ENCODE measurements at regions not wholly inside any gene's neighbourhood (a gene's known extent, or its start where the extent isn't known, plus 50 kb on each side); places are given as distances from the start of the nearest gene placed in this dataset.

GRCh38 chr5:63220244-63220643, 641.6 kb downstream of the LRRC70 start:
- Mint-ChIP-seq H3K36me3 (ENCODE audit: unreplicated experiment) (no peaks in the 10 kb centered on the region), H3K27ac (ENCODE audit: unreplicated experiment) (no peak overlapping the region), H3K27me3 (ENCODE audit: unreplicated experiment) (no peaks in the 10 kb centered on the region), H3K4me1 (ENCODE audit: low read depth, unreplicated experiment) (no peaks in the 10 kb centered on the region), H3K9me3 (ENCODE audit: unreplicated experiment) (no peaks in the 10 kb centered on the region), H3K4me3 (ENCODE audit: unreplicated experiment) (no peak overlapping the region)
- no peak for TF ChIP-seq CTCF (IDR thresholded peaks at IDR 0.05; ENCODE audit: partially characterized antibody, unreplicated experiment)
- DNase-seq = no peak

GRCh38 chr5:63217422-63217821, 638.8 kb downstream of the LRRC70 start:
- no peaks in the 10 kb centered on the region for H3K9me3 Mint-ChIP-seq (ENCODE audit: unreplicated experiment)
- TF ChIP-seq CTCF (IDR thresholded peaks at IDR 0.05; ENCODE audit: partially characterized antibody, unreplicated experiment) = no peak
- peaks cover 4% of the 10 kb centered on the region for H3K36me3 Mint-ChIP-seq (ENCODE audit: unreplicated experiment)
- no peak overlapping the region for H3K4me3 Mint-ChIP-seq (ENCODE audit: unreplicated experiment)
- no peak for DNase-seq
- no peak overlapping the region for H3K27ac Mint-ChIP-seq (ENCODE audit: unreplicated experiment)
- H3K27me3 Mint-ChIP-seq (ENCODE audit: unreplicated experiment) = no peaks in the 10 kb centered on the region
- H3K4me1 Mint-ChIP-seq (ENCODE audit: low read depth, unreplicated experiment) = peaks cover 7% of the 10 kb centered on the region

- peaks cover 4% of the 10 kb centered on the region for H3K36me3 Mint-ChIP-seq (ENCODE audit: unreplicated experiment)
- DNase-seq = no peak
- H3K4me3 Mint-ChIP-seq (ENCODE audit: unreplicated experiment) = no peak overlapping the region
- H3K27ac Mint-ChIP-seq (ENCODE audit: unreplicated experiment) = no peak overlapping the region
- no peaks in the 10 kb centered on the region for H3K27me3 Mint-ChIP-seq (ENCODE audit: unreplicated experiment)
- H3K4me1 Mint-ChIP-seq (ENCODE audit: low read depth, unreplicated experiment) = peaks cover 7% of the 10 kb centered on the region
- H3K9me3 Mint-ChIP-seq (ENCODE audit: unreplicated experiment) = no peaks in the 10 kb centered on the region
- TF ChIP-seq CTCF (IDR thresholded peaks at IDR 0.05; ENCODE audit: partially characterized antibody, unreplicated experiment) = no peak
These were observed 634.6 kb downstream of the LRRC70 start for GRCh38 chr5:63213256-63213655.

- H3K27me3 Mint-ChIP-seq (ENCODE audit: unreplicated experiment) = no peaks in the 10 kb centered on the region
- no peaks in the 10 kb centered on the region for H3K9me3 Mint-ChIP-seq (ENCODE audit: unreplicated experiment)
- no peak overlapping the region for H3K4me3 Mint-ChIP-seq (ENCODE audit: unreplicated experiment)
- H3K36me3 Mint-ChIP-seq (ENCODE audit: unreplicated experiment) = peaks cover 4% of the 10 kb centered on the region
- TF ChIP-seq CTCF (IDR thresholded peaks at IDR 0.05; ENCODE audit: partially characterized antibody, unreplicated experiment) = no peak
- H3K4me1 Mint-ChIP-seq (ENCODE audit: low read depth, unreplicated experiment) = peaks cover 12% of the 10 kb centered on the region
- no peak for DNase-seq
- H3K27ac Mint-ChIP-seq (ENCODE audit: unreplicated experiment) = no peak overlapping the region
These were observed 633.0 kb downstream of the LRRC70 start for GRCh38 chr5:63211448-63212132.

- Mint-ChIP-seq H3K27me3 (ENCODE audit: unreplicated experiment) (no peaks in the 10 kb centered on the region), H3K27ac (ENCODE audit: unreplicated experiment) (no peak overlapping the region), H3K4me3 (ENCODE audit: unreplicated experiment) (no peak overlapping the region), H3K36me3 (ENCODE audit: unreplicated experiment) (peaks cover 4% of the 10 kb centered on the region), H3K4me1 (ENCODE audit: low read depth, unreplicated experiment) (peaks cover 8% of the 10 kb centered on the region), H3K9me3 (ENCODE audit: unreplicated experiment) (no peaks in the 10 kb centered on the region)
- TF ChIP-seq CTCF (IDR thresholded peaks at IDR 0.05; ENCODE audit: partially characterized antibody, unreplicated experiment) = no peak
- DNase-seq = no peak
These were observed 627.4 kb downstream of the LRRC70 start for GRCh38 chr5:63205976-63206375.

All from glutamatergic neuron (in vitro differentiated cells).